ENCODE measurements at regions not wholly inside any gene's neighbourhood (a gene's known extent, or its start where the extent isn't known, plus 50 kb on each side); places are given as distances from the start of the nearest gene placed in this dataset.

GRCh38 chr21:28220680-28221079 lies 772.0 kb downstream of the LTN1 start:
- Mint-ChIP-seq H3K4me3 (no peak overlapping the region), H3K9me3 (ENCODE audit: insufficient read depth) (peaks cover 2% of the 10 kb centered on the region), H3K4me1 (no peaks in the 10 kb centered on the region), H3K27ac (no peak overlapping the region), H3K27me3 (no peaks in the 10 kb centered on the region)
- intact Hi-C loops (cut with micrococcal nuclease) = no loop called here
- no peak overlapping the region for H3K27ac ChIP-seq (ENCODE audit: low read length in 2 of 2)
- ChIA-PET POLR2A (no interaction called here), CTCF (no interaction called here)
- H3K4me3 ChIP-seq (ENCODE audit: control extremely low read depth in 1 of 5, extremely low read depth in 1 of 5, insufficient read depth in 1 of 5, low read depth in 2 of 5, low read length in 4 of 5) = no peak overlapping the region
- no peaks in the 10 kb centered on the region for H3K9me3 ChIP-seq (ENCODE audit: control extremely low read depth in 1 of 3, control insufficient read depth in 2 of 3, insufficient read depth in 1 of 3, low read length in 2 of 3)
- ATAC-seq (ENCODE audit: low read depth) (no peak), DNase-seq (no peak)
- H3K4me2 ChIP-seq (replicated peaks; ENCODE audit: low read depth, low read length, poor library complexity, severe bottlenecking) = no peak overlapping the region
- no peak overlapping the region for H2AFZ ChIP-seq (ENCODE audit: insufficient read depth, low read depth, low read length, poor library complexity, severe bottlenecking)
- TF ChIP-seq EZH2 (IDR thresholded peaks at IDR 0.05; ENCODE audit: borderline replicate concordance, insufficient read depth, low read depth, low read length, poor library complexity, severe bottlenecking) (no peak), CTCF (IDR thresholded peaks at IDR 0.05) (no peak)
- H4K20me1 ChIP-seq (ENCODE audit: control insufficient read depth, insufficient read depth, low read length, poor library complexity, severe bottlenecking) = no peaks in the 10 kb centered on the region
- no peaks in the 10 kb centered on the region for H3K36me3 ChIP-seq (replicated peaks in 1 of 2; ENCODE audit: control extremely low read depth in 1 of 2, control insufficient read depth in 1 of 2, extremely low read depth in 1 of 2, insufficient read depth in 2 of 2, low read length in 1 of 2)
- no peaks in the 10 kb centered on the region for H3K4me1 ChIP-seq (ENCODE audit: control insufficient read depth in 2 of 2, insufficient read depth in 2 of 2, low read length in 2 of 2)
- no CpG with 5 or more reads among the region's 2 CpGs for WGBS (ENCODE audit: insufficient coverage)
- H3K79me2 ChIP-seq (ENCODE audit: control insufficient read depth, insufficient read depth, low read length) = no peaks in the 10 kb centered on the region
- H3K9ac ChIP-seq (ENCODE audit: low read length) = no peak overlapping the region
- H3K27me3 ChIP-seq (replicated peaks in 1 of 4; ENCODE audit: control extremely low read depth in 1 of 4, control insufficient read depth in 3 of 4, insufficient read depth in 4 of 4, low read length in 3 of 4) = no peaks in the 10 kb centered on the region

GRCh38 chr21:28216976-28217523 lies 775.6 kb downstream of the LTN1 start:
- no peak overlapping the region for H3K27ac Mint-ChIP-seq
- no peak overlapping the region for H3K4me3 ChIP-seq (ENCODE audit: control extremely low read depth in 1 of 5, extremely low read depth in 1 of 5, insufficient read depth in 1 of 5, low read depth in 2 of 5, low read length in 4 of 5)

More at GRCh38 chr21:28216976-28217523, 775.6 kb downstream of the LTN1 start:
- Histone ChIP-seq H3K27me3 (replicated peaks in 1 of 4; ENCODE audit: control extremely low read depth in 1 of 4, control insufficient read depth in 3 of 4, insufficient read depth in 4 of 4, low read length in 3 of 4) (no peaks in the 10 kb centered on the region), H3K9me3 (ENCODE audit: control extremely low read depth in 1 of 3, control insufficient read depth in 2 of 3, insufficient read depth in 1 of 3, low read length in 2 of 3) (no peaks in the 10 kb centered on the region), H3K79me2 (ENCODE audit: control insufficient read depth, insufficient read depth, low read length) (no peaks in the 10 kb centered on the region), H3K36me3 (replicated peaks in 1 of 2; ENCODE audit: control extremely low read depth in 1 of 2, control insufficient read depth in 1 of 2, extremely low read depth in 1 of 2, insufficient read depth in 2 of 2, low read length in 1 of 2) (no peaks in the 10 kb centered on the region), H3K4me1 (ENCODE audit: control insufficient read depth in 2 of 2, insufficient read depth in 2 of 2, low read length in 2 of 2) (no peaks in the 10 kb centered on the region), H4K20me1 (ENCODE audit: control insufficient read depth, insufficient read depth, low read length, poor library complexity, severe bottlenecking) (no peaks in the 10 kb centered on the region), H3K27ac (ENCODE audit: low read length in 2 of 2) (no peak overlapping the region), H2AFZ (ENCODE audit: insufficient read depth, low read depth, low read length, poor library complexity, severe bottlenecking) (no peak overlapping the region), H3K9ac (ENCODE audit: low read length) (no peak overlapping the region), H3K4me2 (replicated peaks; ENCODE audit: low read depth, low read length, poor library complexity, severe bottlenecking) (no peak overlapping the region)
- intact Hi-C loops (cut with micrococcal nuclease) = no loop called here
- H3K4me1 Mint-ChIP-seq = no peaks in the 10 kb centered on the region
- no peak overlapping the region for H3K4me3 Mint-ChIP-seq
- DNase-seq = no peak
- WGBS (ENCODE audit: insufficient coverage) = no CpG with 5 or more reads among the region's 1 CpG
- TF ChIP-seq CTCF (IDR thresholded peaks at IDR 0.05) (no peak), EZH2 (IDR thresholded peaks at IDR 0.05; ENCODE audit: borderline replicate concordance, insufficient read depth, low read depth, low read length, poor library complexity, severe bottlenecking) (no peak)
- peaks cover 2% of the 10 kb centered on the region for H3K9me3 Mint-ChIP-seq (ENCODE audit: insufficient read depth)
- ChIA-PET CTCF (no interaction called here), POLR2A (no interaction called here)
- no peaks in the 10 kb centered on the region for H3K27me3 Mint-ChIP-seq
- ATAC-seq (ENCODE audit: low read depth) = no peak
